ENCODE measurements at regions not wholly inside any gene's neighbourhood (a gene's known extent, or its start where the extent isn't known, plus 50 kb on each side); places are given as distances from the start of the nearest gene placed in this dataset.

DNA sequence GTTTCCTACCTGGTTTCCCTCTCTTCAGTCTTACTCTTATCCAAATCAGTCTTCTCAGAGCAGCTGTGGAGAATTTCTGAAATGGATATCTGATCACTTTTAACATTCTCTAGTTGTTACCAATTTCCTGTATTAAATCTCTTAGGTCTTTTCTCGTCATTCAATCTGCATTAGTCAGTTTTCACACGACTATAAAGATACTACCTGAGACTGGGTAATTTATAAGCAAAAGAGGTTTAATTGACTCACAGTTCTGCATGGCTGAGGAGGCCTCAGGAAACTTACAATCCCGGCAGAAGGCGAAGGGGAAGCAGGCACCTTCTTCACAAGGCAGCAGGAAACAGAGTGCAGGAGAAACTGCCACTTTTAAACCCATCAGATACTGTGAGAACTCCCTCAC lies 444.8 kb downstream of the GATA3 start:
- H3K27me3 ChIP-seq (ENCODE audit: low read length) = no peaks in the 10 kb centered on the region
- no peak overlapping the region for H3K27ac ChIP-seq (ENCODE audit: low read length)
- no peak overlapping the region for H3K4me3 ChIP-seq (ENCODE audit: low read length)
- H4K20me1 ChIP-seq (ENCODE audit: insufficient read depth, low read depth, low read length) = no peaks in the 10 kb centered on the region
- no peak overlapping the region for H2AFZ ChIP-seq (ENCODE audit: low read length)
- no peak overlapping the region for H3K4me2 ChIP-seq (ENCODE audit: low read depth, low read length, poor library complexity, severe bottlenecking)
- H3K9ac ChIP-seq (ENCODE audit: low read length) = no peak overlapping the region
- H3K79me2 ChIP-seq (ENCODE audit: low read length) = no peaks in the 10 kb centered on the region
- H3K9me3 ChIP-seq (ENCODE audit: low read length) = no peaks in the 10 kb centered on the region
- H3K4me1 ChIP-seq (ENCODE audit: low read length) = no peaks in the 10 kb centered on the region
- H3K9me2 ChIP-seq (replicated peaks; ENCODE audit: insufficient read depth, low read length) = no peaks in the 10 kb centered on the region
- DNase-seq = no peak
- H3K36me3 ChIP-seq (ENCODE audit: insufficient read depth, low read length) = no peaks in the 10 kb centered on the region

- H3K27me3 ChIP-seq (ENCODE audit: low read length) = no peaks in the 10 kb centered on the region
Observed at GRCh38 chr10:8499752-8500390, 445.4 kb downstream of the GATA3 start.

DNA sequence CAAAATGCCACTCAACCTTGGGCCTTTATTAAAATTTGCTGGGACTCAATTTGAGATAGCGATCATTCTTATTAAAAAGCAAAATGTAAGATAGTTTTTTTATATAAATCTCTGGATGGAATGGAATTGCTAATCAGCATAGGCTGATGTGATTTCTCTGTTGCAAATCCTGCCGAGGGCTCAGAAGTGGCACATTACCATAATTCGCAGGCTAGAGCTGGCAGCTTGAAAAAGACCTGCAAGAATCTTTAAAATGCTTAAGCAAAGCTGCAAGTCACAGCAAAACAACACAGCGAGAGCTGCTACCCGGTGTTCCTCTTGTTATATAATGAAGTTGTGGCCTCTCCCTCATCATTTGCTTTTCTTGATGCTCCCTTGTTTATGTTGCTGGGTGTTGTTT lies 448.1 kb downstream of the GATA3 start:
- Histone ChIP-seq H4K20me1 (ENCODE audit: insufficient read depth, low read depth, low read length) (no peaks in the 10 kb centered on the region), H3K79me2 (ENCODE audit: low read length) (no peaks in the 10 kb centered on the region), H3K4me3 (ENCODE audit: low read length) (no peak overlapping the region), H3K4me1 (ENCODE audit: low read length) (no peaks in the 10 kb centered on the region), H3K9me3 (ENCODE audit: low read length) (no peaks in the 10 kb centered on the region), H3K27me3 (ENCODE audit: low read length) (no peaks in the 10 kb centered on the region), H3K4me2 (ENCODE audit: low read depth, low read length, poor library complexity, severe bottlenecking) (no peak overlapping the region), H3K9me2 (replicated peaks; ENCODE audit: insufficient read depth, low read length) (no peaks in the 10 kb centered on the region), H2AFZ (ENCODE audit: low read length) (no peak overlapping the region), H3K36me3 (ENCODE audit: insufficient read depth, low read length) (no peaks in the 10 kb centered on the region), H3K9ac (ENCODE audit: low read length) (no peak overlapping the region), H3K27ac (ENCODE audit: low read length) (no peak overlapping the region)
- no peak for DNase-seq

More at GRCh38 chr10:8499752-8500390, 445.4 kb downstream of the GATA3 start:
- no peak overlapping the region for H3K9ac ChIP-seq (ENCODE audit: low read length)
- no peak overlapping the region for H3K27ac ChIP-seq (ENCODE audit: low read length)
- H3K36me3 ChIP-seq (ENCODE audit: insufficient read depth, low read length) = no peaks in the 10 kb centered on the region
- no peak for DNase-seq
- no peaks in the 10 kb centered on the region for H3K9me2 ChIP-seq (replicated peaks; ENCODE audit: insufficient read depth, low read length)
- no peak overlapping the region for H3K4me3 ChIP-seq (ENCODE audit: low read length)
- no peaks in the 10 kb centered on the region for H4K20me1 ChIP-seq (ENCODE audit: insufficient read depth, low read depth, low read length)
- H2AFZ ChIP-seq (ENCODE audit: low read length) = no peak overlapping the region
- H3K9me3 ChIP-seq (ENCODE audit: low read length) = no peaks in the 10 kb centered on the region
- no peaks in the 10 kb centered on the region for H3K79me2 ChIP-seq (ENCODE audit: low read length)
- H3K4me1 ChIP-seq (ENCODE audit: low read length) = no peaks in the 10 kb centered on the region
- no peak overlapping the region for H3K4me2 ChIP-seq (ENCODE audit: low read depth, low read length, poor library complexity, severe bottlenecking)

DNA sequence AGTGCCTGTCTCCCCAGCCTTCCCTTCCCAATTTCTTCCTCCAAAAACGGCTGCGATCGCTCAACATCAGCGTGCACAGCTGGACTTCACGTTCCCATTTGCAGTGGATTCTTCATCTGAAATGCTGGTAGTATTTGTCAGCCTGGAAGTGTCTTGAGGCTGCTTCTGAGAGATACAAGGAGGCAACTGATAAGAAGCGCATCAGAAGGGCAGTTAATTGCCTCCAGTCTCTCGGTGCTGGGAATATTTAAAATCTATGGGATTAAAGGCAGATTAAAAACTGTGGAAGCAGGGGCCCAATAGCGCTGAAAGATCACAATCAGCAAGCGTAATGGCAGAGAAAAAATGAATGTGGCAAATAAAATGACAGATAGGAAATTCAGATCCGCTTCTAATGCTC lies 450.0 kb downstream of the GATA3 start:
- Histone ChIP-seq H3K36me3 (ENCODE audit: insufficient read depth, low read length) (no peaks in the 10 kb centered on the region), H3K4me1 (ENCODE audit: low read length) (no peaks in the 10 kb centered on the region), H3K4me3 (ENCODE audit: low read length) (no peak overlapping the region), H3K27ac (ENCODE audit: low read length) (no peak overlapping the region), H3K9me3 (ENCODE audit: low read length) (no peaks in the 10 kb centered on the region), H3K4me2 (ENCODE audit: low read depth, low read length, poor library complexity, severe bottlenecking) (no peak overlapping the region), H3K9ac (ENCODE audit: low read length) (no peak overlapping the region), H4K20me1 (ENCODE audit: insufficient read depth, low read depth, low read length) (no peaks in the 10 kb centered on the region), H3K27me3 (ENCODE audit: low read length) (no peaks in the 10 kb centered on the region), H2AFZ (ENCODE audit: low read length) (no peak overlapping the region), H3K79me2 (ENCODE audit: low read length) (no peaks in the 10 kb centered on the region), H3K9me2 (replicated peaks; ENCODE audit: insufficient read depth, low read length) (no peaks in the 10 kb centered on the region)
- no peak for DNase-seq

DNA sequence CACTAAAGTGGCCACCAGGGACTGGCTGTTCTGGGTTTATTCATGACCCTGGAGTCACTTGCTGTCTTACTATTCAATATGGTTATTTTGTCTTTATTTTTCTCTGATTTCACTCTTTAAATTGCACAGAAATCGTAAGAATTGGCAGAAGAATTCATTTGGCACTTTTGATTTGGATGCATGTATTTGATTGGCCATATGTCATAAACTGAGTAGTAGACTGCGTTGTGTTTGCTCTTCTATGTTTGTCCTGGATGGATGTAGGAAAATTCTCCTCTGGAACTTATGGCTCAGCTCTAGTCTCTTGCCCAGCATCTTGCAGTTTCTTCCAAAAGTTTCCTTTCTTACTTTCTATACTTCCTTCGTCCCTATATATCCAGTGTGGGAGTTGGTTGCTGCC lies 452.7 kb downstream of the GATA3 start:
- Histone ChIP-seq H3K4me1 (ENCODE audit: low read length) (no peaks in the 10 kb centered on the region), H3K36me3 (ENCODE audit: insufficient read depth, low read length) (no peaks in the 10 kb centered on the region), H3K4me3 (ENCODE audit: low read length) (no peak overlapping the region), H3K79me2 (ENCODE audit: low read length) (no peaks in the 10 kb centered on the region), H3K27ac (ENCODE audit: low read length) (no peak overlapping the region), H3K9ac (ENCODE audit: low read length) (no peak overlapping the region), H3K4me2 (ENCODE audit: low read depth, low read length, poor library complexity, severe bottlenecking) (no peak overlapping the region), H3K27me3 (ENCODE audit: low read length) (no peaks in the 10 kb centered on the region), H3K9me3 (ENCODE audit: low read length) (no peaks in the 10 kb centered on the region), H3K9me2 (replicated peaks; ENCODE audit: insufficient read depth, low read length) (no peaks in the 10 kb centered on the region), H4K20me1 (ENCODE audit: insufficient read depth, low read depth, low read length) (no peaks in the 10 kb centered on the region), H2AFZ (ENCODE audit: low read length) (no peak overlapping the region)
- DNase-seq = no peak

GRCh38 chr10:8508882-8509281 lies 454.4 kb downstream of the GATA3 start:
- Histone ChIP-seq H3K4me1 (ENCODE audit: low read length) (no peaks in the 10 kb centered on the region), H3K4me3 (ENCODE audit: low read length) (no peak overlapping the region), H2AFZ (ENCODE audit: low read length) (no peak overlapping the region), H3K4me2 (ENCODE audit: low read depth, low read length, poor library complexity, severe bottlenecking) (no peak overlapping the region), H4K20me1 (ENCODE audit: insufficient read depth, low read depth, low read length) (no peaks in the 10 kb centered on the region), H3K79me2 (ENCODE audit: low read length) (no peaks in the 10 kb centered on the region), H3K9ac (ENCODE audit: low read length) (no peak overlapping the region), H3K36me3 (ENCODE audit: insufficient read depth, low read length) (no peaks in the 10 kb centered on the region), H3K27me3 (ENCODE audit: low read length) (no peaks in the 10 kb centered on the region), H3K9me2 (replicated peaks; ENCODE audit: insufficient read depth, low read length) (no peaks in the 10 kb centered on the region), H3K9me3 (ENCODE audit: low read length) (no peaks in the 10 kb centered on the region), H3K27ac (ENCODE audit: low read length) (no peak overlapping the region)
- DNase-seq = no peak

DNA sequence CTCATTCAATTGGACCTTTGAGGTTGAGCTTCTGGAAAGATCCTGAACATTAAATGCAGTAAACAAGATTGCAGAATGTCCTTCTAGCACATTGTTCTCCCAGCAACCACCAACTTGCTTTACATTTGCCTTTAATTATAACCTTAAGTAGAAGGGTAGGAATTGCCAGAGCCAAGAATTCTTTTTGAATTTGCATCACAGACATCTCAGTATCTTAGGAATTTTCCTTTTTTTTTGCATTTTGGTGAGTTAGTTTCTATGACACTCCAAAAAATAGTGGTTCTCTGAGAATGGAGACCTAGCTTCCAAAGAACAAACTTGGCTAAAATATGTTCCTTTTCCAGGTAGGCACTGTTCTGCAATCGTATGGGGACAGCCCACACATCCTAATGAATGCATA lies 456.0 kb downstream of the GATA3 start:
- H3K36me3 ChIP-seq (ENCODE audit: insufficient read depth, low read length) = no peaks in the 10 kb centered on the region
- no peaks in the 10 kb centered on the region for H3K9me3 ChIP-seq (ENCODE audit: low read length)
- H3K27me3 ChIP-seq (ENCODE audit: low read length) = no peaks in the 10 kb centered on the region
- H2AFZ ChIP-seq (ENCODE audit: low read length) = no peak overlapping the region
- no peak overlapping the region for H3K27ac ChIP-seq (ENCODE audit: low read length)
- H4K20me1 ChIP-seq (ENCODE audit: insufficient read depth, low read depth, low read length) = no peaks in the 10 kb centered on the region
- no peaks in the 10 kb centered on the region for H3K79me2 ChIP-seq (ENCODE audit: low read length)
- no peak overlapping the region for H3K9ac ChIP-seq (ENCODE audit: low read length)
- no peak for DNase-seq
- no peak overlapping the region for H3K4me2 ChIP-seq (ENCODE audit: low read depth, low read length, poor library complexity, severe bottlenecking)
- H3K4me3 ChIP-seq (ENCODE audit: low read length) = no peak overlapping the region
- no peaks in the 10 kb centered on the region for H3K4me1 ChIP-seq (ENCODE audit: low read length)
- H3K9me2 ChIP-seq (replicated peaks; ENCODE audit: insufficient read depth, low read length) = no peaks in the 10 kb centered on the region

DNA sequence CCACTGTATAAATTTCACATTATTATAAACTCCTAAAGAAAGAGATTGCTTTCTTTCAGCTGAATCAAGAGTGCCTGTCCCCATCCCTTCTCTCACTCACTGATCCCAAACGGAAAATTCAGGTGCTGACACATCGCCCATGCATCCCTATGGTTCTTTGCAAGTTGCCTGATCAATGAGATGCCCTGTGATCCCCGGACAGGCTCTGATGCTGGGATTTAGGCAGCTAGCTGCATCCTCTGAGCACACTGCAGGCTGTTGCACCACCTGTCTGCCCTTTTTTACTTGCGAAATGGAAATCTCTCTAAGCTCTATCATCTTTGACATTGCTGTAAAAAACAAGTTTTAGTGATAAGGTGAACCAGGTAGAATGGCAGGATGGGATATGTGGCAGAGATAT lies 456.5 kb downstream of the GATA3 start:
- Histone ChIP-seq H3K4me2 (ENCODE audit: low read depth, low read length, poor library complexity, severe bottlenecking) (no peak overlapping the region), H3K27ac (ENCODE audit: low read length) (no peak overlapping the region), H3K4me3 (ENCODE audit: low read length) (no peak overlapping the region), H3K9me3 (ENCODE audit: low read length) (no peaks in the 10 kb centered on the region), H3K9ac (ENCODE audit: low read length) (no peak overlapping the region), H3K79me2 (ENCODE audit: low read length) (no peaks in the 10 kb centered on the region), H4K20me1 (ENCODE audit: insufficient read depth, low read depth, low read length) (no peaks in the 10 kb centered on the region), H3K27me3 (ENCODE audit: low read length) (no peaks in the 10 kb centered on the region), H3K9me2 (replicated peaks; ENCODE audit: insufficient read depth, low read length) (no peaks in the 10 kb centered on the region), H3K4me1 (ENCODE audit: low read length) (no peaks in the 10 kb centered on the region), H2AFZ (ENCODE audit: low read length) (no peak overlapping the region), H3K36me3 (ENCODE audit: insufficient read depth, low read length) (no peaks in the 10 kb centered on the region)
- no peak for DNase-seq

Data from Karpas-422 (cell line).